ENCODE measurements at regions not wholly inside any gene's neighbourhood (a gene's known extent, or its start where the extent isn't known, plus 50 kb on each side); places are given as distances from the start of the nearest gene placed in this dataset.

- Histone ChIP-seq H3K27ac (ENCODE audit: poor library complexity, severe bottlenecking) (no peak overlapping the region), H3K4me1 (ENCODE audit: insufficient read depth, poor library complexity, severe bottlenecking) (no peaks in the 10 kb centered on the region), H3K27me3 (ENCODE audit: insufficient read depth, poor library complexity, severe bottlenecking) (no peaks in the 10 kb centered on the region), H3K9me3 (ENCODE audit: severe bottlenecking) (no peaks in the 10 kb centered on the region), H3K36me3 (ENCODE audit: low read depth) (no peaks in the 10 kb centered on the region), H3K4me3 (ENCODE audit: severe bottlenecking) (no peak overlapping the region)
- ATAC-seq (ENCODE audit: low read depth) (no peak), DNase-seq (ENCODE audit: low spot score) (no peak)
- TF ChIP-seq, protein P1, sequence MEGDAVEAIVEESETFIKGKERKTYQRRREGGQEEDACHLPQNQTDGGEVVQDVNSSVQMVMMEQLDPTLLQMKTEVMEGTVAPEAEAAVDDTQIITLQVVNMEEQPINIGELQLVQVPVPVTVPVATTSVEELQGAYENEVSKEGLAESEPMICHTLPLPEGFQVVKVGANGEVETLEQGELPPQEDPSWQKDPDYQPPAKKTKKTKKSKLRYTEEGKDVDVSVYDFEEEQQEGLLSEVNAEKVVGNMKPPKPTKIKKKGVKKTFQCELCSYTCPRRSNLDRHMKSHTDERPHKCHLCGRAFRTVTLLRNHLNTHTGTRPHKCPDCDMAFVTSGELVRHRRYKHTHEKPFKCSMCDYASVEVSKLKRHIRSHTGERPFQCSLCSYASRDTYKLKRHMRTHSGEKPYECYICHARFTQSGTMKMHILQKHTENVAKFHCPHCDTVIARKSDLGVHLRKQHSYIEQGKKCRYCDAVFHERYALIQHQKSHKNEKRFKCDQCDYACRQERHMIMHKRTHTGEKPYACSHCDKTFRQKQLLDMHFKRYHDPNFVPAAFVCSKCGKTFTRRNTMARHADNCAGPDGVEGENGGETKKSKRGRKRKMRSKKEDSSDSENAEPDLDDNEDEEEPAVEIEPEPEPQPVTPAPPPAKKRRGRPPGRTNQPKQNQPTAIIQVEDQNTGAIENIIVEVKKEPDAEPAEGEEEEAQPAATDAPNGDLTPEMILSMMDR (IDR thresholded peaks at IDR 0.05; ENCODE audit: poor library complexity, severe bottlenecking): no peak
These were observed 1171.4 kb downstream of the TBC1D22A start for GRCh38 chr22:47933891-47934290.

- Histone ChIP-seq H3K4me3 (ENCODE audit: severe bottlenecking) (no peak overlapping the region), H3K4me1 (ENCODE audit: insufficient read depth, poor library complexity, severe bottlenecking) (no peaks in the 10 kb centered on the region), H3K36me3 (ENCODE audit: low read depth) (no peaks in the 10 kb centered on the region), H3K9me3 (ENCODE audit: severe bottlenecking) (no peaks in the 10 kb centered on the region), H3K27ac (ENCODE audit: poor library complexity, severe bottlenecking) (no peak overlapping the region), H3K27me3 (ENCODE audit: insufficient read depth, poor library complexity, severe bottlenecking) (no peaks in the 10 kb centered on the region)
- TF ChIP-seq, protein P1 (IDR thresholded peaks at IDR 0.05; ENCODE audit: poor library complexity, severe bottlenecking): no peak
- ATAC-seq (ENCODE audit: low read depth) (no peak), DNase-seq (ENCODE audit: low spot score) (no peak)
These were observed 1170.8 kb downstream of the TBC1D22A start for GRCh38 chr22:47933226-47933625.

DNA sequence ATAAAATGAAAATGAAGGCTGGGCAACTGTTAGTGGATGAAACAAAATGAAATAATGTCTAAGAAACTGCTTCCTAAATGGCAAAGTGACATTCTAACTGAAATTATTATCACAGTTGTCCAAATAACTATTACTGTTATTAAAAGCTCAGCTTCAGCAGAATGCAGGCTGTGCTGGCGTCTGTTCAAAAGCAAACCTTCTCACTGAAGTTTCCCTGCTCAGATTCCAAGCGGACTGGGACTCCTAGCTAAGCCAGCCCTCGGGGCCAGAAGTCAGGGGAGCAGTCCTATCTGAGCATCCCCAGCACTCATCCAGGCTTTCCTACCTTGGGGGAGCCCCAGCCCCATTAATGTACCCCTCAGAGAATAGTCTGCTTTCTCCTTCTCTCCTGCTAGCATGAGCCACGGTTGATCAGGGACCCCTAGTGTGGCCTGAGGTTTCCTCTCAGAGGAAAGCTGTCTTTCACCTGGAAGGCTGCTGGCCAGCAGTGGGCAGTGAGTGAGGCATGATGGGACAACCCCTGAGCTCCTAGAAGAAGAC is 1167.3 kb downstream of the TBC1D22A start:
- no peaks in the 10 kb centered on the region for H3K9me3 ChIP-seq (ENCODE audit: severe bottlenecking)
- DNase-seq (ENCODE audit: low spot score): no peak

GRCh38 chr22:47929073-47929472 is 1166.6 kb downstream of the TBC1D22A start:
- H3K4me1 ChIP-seq (ENCODE audit: insufficient read depth, poor library complexity, severe bottlenecking): no peaks in the 10 kb centered on the region
- no peaks in the 10 kb centered on the region for H3K27me3 ChIP-seq (ENCODE audit: insufficient read depth, poor library complexity, severe bottlenecking)
- no peak overlapping the region for H3K27ac ChIP-seq (ENCODE audit: poor library complexity, severe bottlenecking)
- H3K4me3 ChIP-seq (ENCODE audit: severe bottlenecking): no peak overlapping the region
- H3K9me3 ChIP-seq (ENCODE audit: severe bottlenecking): no peaks in the 10 kb centered on the region
- TF ChIP-seq, protein P1 (IDR thresholded peaks at IDR 0.05; ENCODE audit: poor library complexity, severe bottlenecking): no peak
- ATAC-seq (ENCODE audit: low read depth): no peak
- no peaks in the 10 kb centered on the region for H3K36me3 ChIP-seq (ENCODE audit: low read depth)
- DNase-seq (ENCODE audit: low spot score): no peak

More for the DNA sequence above, 1167.3 kb downstream of the TBC1D22A start:
- H3K27me3 ChIP-seq (ENCODE audit: insufficient read depth, poor library complexity, severe bottlenecking): no peaks in the 10 kb centered on the region
- ATAC-seq (ENCODE audit: low read depth): no peak
- H3K36me3 ChIP-seq (ENCODE audit: low read depth): no peaks in the 10 kb centered on the region
- H3K4me3 ChIP-seq (ENCODE audit: severe bottlenecking): no peak overlapping the region
- no peak overlapping the region for H3K27ac ChIP-seq (ENCODE audit: poor library complexity, severe bottlenecking)
- H3K4me1 ChIP-seq (ENCODE audit: insufficient read depth, poor library complexity, severe bottlenecking): no peaks in the 10 kb centered on the region
- TF ChIP-seq, protein P1 (IDR thresholded peaks at IDR 0.05; ENCODE audit: poor library complexity, severe bottlenecking): no peak

DNA sequence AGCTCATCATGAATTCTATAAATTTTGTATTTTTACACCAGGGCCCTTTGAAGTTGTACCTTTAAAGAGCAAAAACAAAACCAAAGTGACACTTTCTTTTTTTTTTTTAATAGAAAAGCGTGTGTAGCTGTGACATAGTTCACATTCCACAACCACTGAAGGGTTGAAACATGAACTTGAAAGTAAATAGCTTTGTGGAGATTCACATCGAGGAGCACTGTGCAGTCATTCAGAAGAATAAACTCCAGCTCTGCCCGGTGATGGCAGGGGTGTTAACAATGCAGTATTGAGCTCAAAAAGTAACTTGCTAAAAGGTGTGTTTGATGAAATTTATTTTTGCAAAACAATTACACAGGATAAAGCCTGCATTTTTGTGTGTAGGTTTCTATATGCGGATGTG is 1166.2 kb downstream of the TBC1D22A start:
- Histone ChIP-seq H3K4me3 (ENCODE audit: severe bottlenecking) (no peak overlapping the region), H3K27me3 (ENCODE audit: insufficient read depth, poor library complexity, severe bottlenecking) (no peaks in the 10 kb centered on the region), H3K9me3 (ENCODE audit: severe bottlenecking) (no peaks in the 10 kb centered on the region), H3K36me3 (ENCODE audit: low read depth) (no peaks in the 10 kb centered on the region), H3K4me1 (ENCODE audit: insufficient read depth, poor library complexity, severe bottlenecking) (no peaks in the 10 kb centered on the region), H3K27ac (ENCODE audit: poor library complexity, severe bottlenecking) (no peak overlapping the region)
- DNase-seq (ENCODE audit: low spot score) (no peak), ATAC-seq (ENCODE audit: low read depth) (no peak)
- TF ChIP-seq, protein P1 (IDR thresholded peaks at IDR 0.05; ENCODE audit: poor library complexity, severe bottlenecking): no peak
